Upper lobe of left lung (tissue), 6 donors: ENCODE measurements at regions not wholly inside any gene's neighbourhood (a gene's known extent, or its start where the extent isn't known, plus 50 kb on each side); places are given as distances from the start of the nearest gene placed in this dataset.
A peak's percentile ranks its signal among the peaks of the same experiment; 100 is the strongest.

Source experiments
- ATAC-seq, 2 donors: fragments of 200-7000 bp; cut with Tn5 transposase; one replicate each; pipeline ENCODE4 v1.9.1; 2022; ENCODE audit warnings: mild to moderate bottlenecking in 2 of 2, moderate library complexity in 2 of 2; ENCODE audit not compliant: low FRiP score in 2 of 2
- DNase-seq, 2 donors: peaks; one replicate each; pipeline ENCODE4 v3.0.0-alpha.2; 2019 to 2020
- H3K27ac ChIP-seq, 4 donors: fragments of 200-600 bp; sonication (generic); one replicate each; pipeline ENCODE4 v1.5.1; 2016 to 2019
- H3K27me3 ChIP-seq, 4 donors: fragments of 200-600 bp; sonication (generic); one replicate each; pipeline ENCODE4 v1.5.1; 2017 to 2019
- H3K36me3 ChIP-seq, 4 donors: fragments of 200-600 bp; sonication (generic); one replicate each; pipeline ENCODE4 v1.5.1; 2016 to 2019
- H3K4me1 ChIP-seq, 4 donors: fragments of 200-600 bp; sonication (generic); one replicate each; pipeline ENCODE4 v1.5.1; 2018 to 2019
- H3K4me3 ChIP-seq, 4 donors: fragments of 200-600 bp; sonication (generic); one replicate each; pipeline ENCODE4 v1.5.1; 2017 to 2019; ENCODE audit warnings: mild to moderate bottlenecking in 2 of 4, moderate library complexity in 1 of 4
- H3K9me3 ChIP-seq, 4 donors: fragments of 200-600 bp; sonication (generic); one replicate each; pipeline ENCODE4 v1.5.1; 2018 to 2019
- CTCF ChIP-seq, 6 experiments: fragments of 450-650 bp in 4 of 6; fragments of 200-600 bp in 2 of 6; sonication (generic) in 2 of 6; IDR thresholded peaks; one replicate each; pipeline ENCODE4 v1.5.1; 2016 to 2019; ENCODE audit warnings: antibody characterized with exemption in 6 of 6
- EP300 ChIP-seq, 4 donors: sonication (generic); formaldehyde crosslinking; IDR thresholded peaks; one replicate each; pipeline ENCODE4 v1.5.1; 2017; ENCODE audit warnings: antibody characterized with exemption in 4 of 4, control low read depth in 2 of 4
- POLR2A ChIP-seq, 4 donors: fragments of 450-650 bp; IDR thresholded peaks; one replicate each; pipeline ENCODE4 v1.5.1; 2016 to 2017; ENCODE audit warnings: antibody characterized with exemption in 4 of 4, mild to moderate bottlenecking in 2 of 4
- POLR2AphosphoS5 ChIP-seq, 2 donors: sonication (generic); formaldehyde crosslinking; IDR thresholded peaks; one replicate each; pipeline ENCODE4 v1.5.1; 2017; ENCODE audit warnings: antibody characterized with exemption in 2 of 2
- WGBS, 2 donors: methylation state at CpG; one replicate each; pipeline ENCODE4 v1.1.5; 2017 to 2018; 5-methylcytosine and 5-hydroxymethylcytosine counted together
- donor health status: DM: no; HTN: no; CAD: no; lungs with moderate emphysema.
- donor health status: DM: no; HTN: yes; CAD: no; lungs with severe emphysema.

GRCh38 chr7:28272461-28272877 lies 91.9 kb upstream of the JAZF1 start:
- Histone ChIP-seq H3K27me3 (no peaks in the 10 kb centered on the region), H3K27ac (no peak overlapping the region), H3K4me1 (peaks cover 0 to 4% (median 2%) of the 10 kb centered on the region in 4 donors), H3K4me3 (no peak overlapping the region), H3K9me3 (no peaks in the 10 kb centered on the region), H3K36me3 (no peaks in the 10 kb centered on the region)
- WGBS, 2 donors: 12 to 15% methylated on average over 9 of the region's 9 CpGs
- peak in 5 of 6 experiments; percentile 17 to 48 (median 28) for TF ChIP-seq CTCF (IDR thresholded peaks at IDR 0.05)
- TF ChIP-seq POLR2A (IDR thresholded peaks at IDR 0.05): no peak
- TF ChIP-seq EP300 (IDR thresholded peaks at IDR 0.05): no peak
- TF ChIP-seq POLR2AphosphoS5 (IDR thresholded peaks at IDR 0.05): no peak
- ATAC-seq (peak in 1 of 2 donors; percentile 75), DNase-seq (peak in 1 of 2 donors; percentile 24)

GRCh38 chr7:28276298-28276697 lies 95.7 kb upstream of the JAZF1 start:
- no peak for ATAC-seq
- Histone ChIP-seq H3K27ac (no peak overlapping the region), H3K9me3 (no peaks in the 10 kb centered on the region), H3K4me3 (no peak overlapping the region), H3K27me3 (no peaks in the 10 kb centered on the region), H3K4me1 (peaks cover 0 to 4% (median 2%) of the 10 kb centered on the region in 4 donors), H3K36me3 (no peaks in the 10 kb centered on the region)
- TF ChIP-seq POLR2A (IDR thresholded peaks at IDR 0.05) (no peak), EP300 (IDR thresholded peaks at IDR 0.05) (no peak)
- no peak for DNase-seq
- WGBS, 2 donors: 34 to 50% methylated on average over 3 of the region's 3 CpGs

GRCh38 chr7:28277364-28277763 lies 96.8 kb upstream of the JAZF1 start:
- ATAC-seq (no peak), DNase-seq (no peak)
- Histone ChIP-seq H3K9me3 (no peaks in the 10 kb centered on the region), H3K4me3 (no peak overlapping the region), H3K36me3 (no peaks in the 10 kb centered on the region), H3K27ac (no peak overlapping the region), H3K27me3 (no peaks in the 10 kb centered on the region), H3K4me1 (peaks cover 0 to 3% (median 1%) of the 10 kb centered on the region in 4 donors)
- TF ChIP-seq POLR2AphosphoS5 (IDR thresholded peaks at IDR 0.05) (no peak), CTCF (IDR thresholded peaks at IDR 0.05) (no peak), POLR2A (IDR thresholded peaks at IDR 0.05) (no peak), EP300 (IDR thresholded peaks at IDR 0.05) (no peak)
- 61 to 71% methylated on average over 1 of the region's 1 CpG for WGBS, 2 donors

GRCh38 chr7:28277958-28278357 lies 97.4 kb upstream of the JAZF1 start:
- H3K36me3 ChIP-seq: no peaks in the 10 kb centered on the region
- H3K27me3 ChIP-seq: no peaks in the 10 kb centered on the region
- H3K4me3 ChIP-seq: no peak overlapping the region
- no peaks in the 10 kb centered on the region for H3K4me1 ChIP-seq
- DNase-seq (no peak), ATAC-seq (no peak)
- TF ChIP-seq CTCF (IDR thresholded peaks at IDR 0.05): no peak
- no peak for TF ChIP-seq POLR2A (IDR thresholded peaks at IDR 0.05)
- no peak for TF ChIP-seq POLR2AphosphoS5 (IDR thresholded peaks at IDR 0.05)
- 80 to 95% methylated on average over 2 of the region's 2 CpGs for WGBS, 2 donors
- H3K27ac ChIP-seq: no peak overlapping the region
- no peaks in the 10 kb centered on the region for H3K9me3 ChIP-seq

- H3K4me1 ChIP-seq: no peaks in the 10 kb centered on the region
- TF ChIP-seq CTCF (IDR thresholded peaks at IDR 0.05): no peak
- no peak for TF ChIP-seq POLR2A (IDR thresholded peaks at IDR 0.05)
- TF ChIP-seq POLR2AphosphoS5 (IDR thresholded peaks at IDR 0.05): no peak
- TF ChIP-seq EP300 (IDR thresholded peaks at IDR 0.05): no peak
- no peaks in the 10 kb centered on the region for H3K36me3 ChIP-seq
- DNase-seq: no peak
- H3K27ac ChIP-seq: no peak overlapping the region
- no peak for ATAC-seq
- no peak overlapping the region for H3K4me3 ChIP-seq
- WGBS, 2 donors: 58 to 69% methylated on average over 3 of the region's 3 CpGs
- no peaks in the 10 kb centered on the region for H3K9me3 ChIP-seq
- no peaks in the 10 kb centered on the region for H3K27me3 ChIP-seq
Observed at GRCh38 chr7:28280516-28280915, 99.9 kb upstream of the JAZF1 start.
